HTR-8/SVneo (cell line): ENCODE measurements at regions not wholly inside any gene's neighbourhood (a gene's known extent, or its start where the extent isn't known, plus 50 kb on each side); places are given as distances from the start of the nearest gene placed in this dataset.

Source experiments
- DNase-seq: peaks from one replicate; pipeline ENCODE4 v3.0.0; 2011; ENCODE audit warnings: low spot score, mixed read lengths; ENCODE audit not compliant: insufficient read length
- FAIRE-seq: peaks from 2 replicates; lab custom pipeline; 2011; peaks lifted over from hg19 to GRCh38; lab: Jason Lieb, UNC

GRCh38 chr12:66901138-66901932, 222.5 kb upstream of the GRIP1 start:
- no peak for FAIRE-seq
- DNase-seq = no peak

GRCh38 chr12:66902020-66902419, 223.1 kb upstream of the GRIP1 start:
- no peak for FAIRE-seq
- DNase-seq = no peak

GRCh38 chr12:66903782-66904396, 225.0 kb upstream of the GRIP1 start:
- FAIRE-seq = no peak
- no peak for DNase-seq

- no peak for FAIRE-seq
- DNase-seq = no peak
Measured at GRCh38 chr12:66905201-66905600, 226.3 kb upstream of the GRIP1 start.

- DNase-seq (no peak), FAIRE-seq (no peak)
Measured at GRCh38 chr12:66910366-66910974, 231.6 kb upstream of the GRIP1 start.

GRCh38 chr12:66915306-66915904, 236.5 kb upstream of the GRIP1 start:
- no peak for FAIRE-seq

GRCh38 chr12:66916189-66916588, 237.3 kb upstream of the GRIP1 start:
- no peak for FAIRE-seq

More at GRCh38 chr12:66915306-66915904, 236.5 kb upstream of the GRIP1 start:
- no peak for DNase-seq

GRCh38 chr12:66919466-66919865, 240.6 kb upstream of the GRIP1 start:
- no peak for DNase-seq
- FAIRE-seq = no peak

More at GRCh38 chr12:66916189-66916588, 237.3 kb upstream of the GRIP1 start:
- DNase-seq = no peak

- no peak for FAIRE-seq
Measured at GRCh38 chr12:66920205-66920604, 241.3 kb upstream of the GRIP1 start.

GRCh38 chr12:66921151-66921550, 242.3 kb upstream of the GRIP1 start:
- FAIRE-seq (no peak), DNase-seq (no peak)

More at GRCh38 chr12:66920205-66920604, 241.3 kb upstream of the GRIP1 start:
- no peak for DNase-seq

GRCh38 chr12:66925083-66925482, 246.2 kb upstream of the GRIP1 start:
- FAIRE-seq (no peak), DNase-seq (no peak)

- DNase-seq = no peak
- no peak for FAIRE-seq
Measured at GRCh38 chr12:66929121-66929520, 250.2 kb upstream of the GRIP1 start.

- no peak for FAIRE-seq
- no peak for DNase-seq
Measured at GRCh38 chr12:66931091-66931490, 252.2 kb upstream of the GRIP1 start.

GRCh38 chr12:66932126-66932525, 253.2 kb upstream of the GRIP1 start:
- FAIRE-seq = no peak
- no peak for DNase-seq

- no peak for FAIRE-seq
- no peak for DNase-seq
Measured at GRCh38 chr12:66934302-66935062, 255.6 kb upstream of the GRIP1 start.

- DNase-seq (no peak), FAIRE-seq (no peak)
Measured at GRCh38 chr12:66941150-66941549, 262.3 kb upstream of the GRIP1 start.

- DNase-seq = no peak
- FAIRE-seq = no peak
Measured at GRCh38 chr12:66942741-66943465, 264.0 kb upstream of the GRIP1 start.

- no peak for DNase-seq
- FAIRE-seq = no peak
Measured at GRCh38 chr12:66944365-66944764, 265.5 kb upstream of the GRIP1 start.

GRCh38 chr12:66945189-66945817, 266.4 kb upstream of the GRIP1 start:
- no peak for FAIRE-seq
- no peak for DNase-seq
